ENCODE measurements at regions not wholly inside any gene's neighbourhood (a gene's known extent, or its start where the extent isn't known, plus 50 kb on each side); places are given as distances from the start of the nearest gene placed in this dataset.
"Not testable (repeated sequence)": the region's sequence is repeated elsewhere in the genome, so short reads cannot be mapped to it uniquely, and the experiment has no call there.

GRCh38 chr15:96487245-96487644, 156.7 kb downstream of the NR2F2 start:
- no peak for DNase-seq
- no peak overlapping the region for H3K4me3 ChIP-seq
- peaks cover 54% of the 10 kb centered on the region for H3K27me3 ChIP-seq (ENCODE audit: low read depth)
- intact Hi-C loops (cut with micrococcal nuclease) = no loop called here
- H3K36me3 ChIP-seq = no peaks in the 10 kb centered on the region
- no peaks in the 10 kb centered on the region for H3K9me3 ChIP-seq (replicated peaks)
- no peak overlapping the region for H3K27ac ChIP-seq (replicated peaks)
- no peak for TF ChIP-seq CTCF (IDR thresholded peaks at IDR 0.05; ENCODE audit: borderline replicate concordance)
- no peaks in the 10 kb centered on the region for H3K4me1 ChIP-seq

GRCh38 chr15:96491066-96491699, 160.7 kb downstream of the NR2F2 start:
- H3K4me1 ChIP-seq; H3K4me3 ChIP-seq; H3K36me3 ChIP-seq; H3K9me3 ChIP-seq (replicated peaks); H3K27ac ChIP-seq (replicated peaks); intact Hi-C loops (cut with micrococcal nuclease); DNase-seq: not testable (repeated sequence)
- peaks cover 54% of the 10 kb centered on the region for H3K27me3 ChIP-seq (ENCODE audit: low read depth)

GRCh38 chr15:96491700-96492644, 161.5 kb downstream of the NR2F2 start:
- H3K36me3 ChIP-seq; DNase-seq; intact Hi-C loops (cut with micrococcal nuclease); H3K4me1 ChIP-seq; H3K9me3 ChIP-seq (replicated peaks); H3K27ac ChIP-seq (replicated peaks): not testable (repeated sequence)
- peak overlapping the region; percentile 36 for H3K4me3 ChIP-seq
- H3K27me3 ChIP-seq (ENCODE audit: low read depth) = peaks cover 49% of the 10 kb centered on the region
- TF ChIP-seq CTCF (IDR thresholded peaks at IDR 0.05; ENCODE audit: borderline replicate concordance) = peak; percentile 11

- Histone ChIP-seq H3K9me3 (replicated peaks) (no peaks in the 10 kb centered on the region), H3K4me1 (no peaks in the 10 kb centered on the region), H3K4me3 (no peak overlapping the region), H3K36me3 (no peaks in the 10 kb centered on the region), H3K27ac (replicated peaks) (no peak overlapping the region), H3K27me3 (ENCODE audit: low read depth) (peaks cover 43% of the 10 kb centered on the region)
- intact Hi-C loops (cut with micrococcal nuclease) = no loop called here
- no peak for TF ChIP-seq CTCF (IDR thresholded peaks at IDR 0.05; ENCODE audit: borderline replicate concordance)
- no peak for DNase-seq
Measured at GRCh38 chr15:96494505-96494904, 164.0 kb downstream of the NR2F2 start.

GRCh38 chr15:96495386-96495785, 164.9 kb downstream of the NR2F2 start:
- no peaks in the 10 kb centered on the region for H3K4me1 ChIP-seq
- no peak for TF ChIP-seq CTCF (IDR thresholded peaks at IDR 0.05; ENCODE audit: borderline replicate concordance)
- peaks cover 34% of the 10 kb centered on the region for H3K27me3 ChIP-seq (ENCODE audit: low read depth)
- no peak overlapping the region for H3K27ac ChIP-seq (replicated peaks)
- DNase-seq = no peak
- no peak overlapping the region for H3K4me3 ChIP-seq
- intact Hi-C loops (cut with micrococcal nuclease) = no loop called here
- no peaks in the 10 kb centered on the region for H3K9me3 ChIP-seq (replicated peaks)
- H3K36me3 ChIP-seq = no peaks in the 10 kb centered on the region

GRCh38 chr15:96497951-96498350, 167.5 kb downstream of the NR2F2 start:
- no peak for TF ChIP-seq CTCF (IDR thresholded peaks at IDR 0.05; ENCODE audit: borderline replicate concordance)
- Histone ChIP-seq H3K4me1 (no peaks in the 10 kb centered on the region), H3K27me3 (ENCODE audit: low read depth) (peaks cover 24% of the 10 kb centered on the region), H3K36me3 (no peaks in the 10 kb centered on the region), H3K27ac (replicated peaks) (no peak overlapping the region), H3K4me3 (no peak overlapping the region), H3K9me3 (replicated peaks) (no peaks in the 10 kb centered on the region)
- no peak for DNase-seq
- intact Hi-C loops (cut with micrococcal nuclease) = no loop called here
